Transverse colon (tissue), 4 donors: ENCODE measurements at regions not wholly inside any gene's neighbourhood (a gene's known extent, or its start where the extent isn't known, plus 50 kb on each side); places are given as distances from the start of the nearest gene placed in this dataset.

Experiments used
- DNase-seq: peaks from one replicate; pipeline ENCODE4 v3.0.0-alpha.2; 2019
- H3K27ac ChIP-seq, 4 donors: fragments of 200-600 bp; sonication (generic); 2 replicates each; pipeline ENCODE4 v1.5.1; 2016 to 2018; ENCODE audit warnings: inconsistent platforms in 4 of 4
- H3K27me3 ChIP-seq: fragments of 200-600 bp; sonication (generic); 2 replicates; pipeline ENCODE4 v1.5.1; 2017; ENCODE audit warnings: inconsistent platforms
- H3K36me3 ChIP-seq, 4 donors: fragments of 200-600 bp; sonication (generic); 2 replicates each; pipeline ENCODE4 v1.5.1; 2017 to 2019; ENCODE audit warnings: inconsistent platforms in 4 of 4
- H3K4me1 ChIP-seq, 4 donors: fragments of 200-600 bp; sonication (generic); 2 replicates each; pipeline ENCODE4 v1.5.1; 2017 to 2020; ENCODE audit warnings: inconsistent platforms in 4 of 4
- H3K4me3 ChIP-seq, 4 donors: fragments of 200-600 bp; sonication (generic); 1 replicate in 1 of 4; 2 replicates in 3 of 4; pipeline versions ENCODE4 v1.5.1 to v1.6.1; 2017 to 2019; ENCODE audit warnings: inconsistent platforms in 4 of 4
- H3K9me3 ChIP-seq, 2 donors: fragments of 200-600 bp; sonication (generic); 2 replicates each; pipeline ENCODE4 v1.5.1; 2017 to 2019; ENCODE audit warnings: inconsistent platforms in 2 of 2
- EP300 ChIP-seq: sonication (generic); formaldehyde crosslinking; IDR thresholded peaks from one replicate; pipeline ENCODE4 v1.6.1; 2017; ENCODE audit warnings: antibody characterized with exemption, low read depth
- POLR2A ChIP-seq: fragments of 450-650 bp; IDR thresholded peaks from one replicate; pipeline ENCODE4 v1.6.1; 2016; ENCODE audit warnings: antibody characterized with exemption, mild to moderate bottlenecking, moderate library complexity
- POLR2AphosphoS5 ChIP-seq, 3 donors: sonication (generic); formaldehyde crosslinking; IDR thresholded peaks; one replicate each; pipeline ENCODE4 v1.6.1; 2016; ENCODE audit warnings: antibody characterized with exemption in 3 of 3
- WGBS, 2 donors: methylation state at CpG; one replicate each; pipeline ENCODE4 v1.1.5; 2018; ENCODE audit warnings: low coverage in 1 of 2; 5-methylcytosine and 5-hydroxymethylcytosine counted together
- in situ Hi-C, 4 donors: fragments of 200-750 bp; cut with MboI; loops; one replicate each; pipeline versions ENCODE4 v1.15.0 to v1.15.1; 2017; ENCODE audit warnings: low sequenced_read_pairs in 3 of 4, low pct_ligation_motif_present in 1 of 4, low pct_unique_long_range_greater_than_20kb in 1 of 4
- intact Hi-C: fragments of 100-400 bp; cut with DNase I; formaldehyde crosslinking; loops from one replicate; pipeline ENCODE4 v1.15.1; 2023; ENCODE audit warnings: low total_unique reads
- TF ChIP-seq, protein P1 (sequence below), 5 experiments: fragments of 200-600 bp in 3 of 5; fragments of 450-650 bp in 2 of 5; sonication (generic) in 3 of 5; IDR thresholded peaks; 1 replicate in 2 of 5; 2 replicates in 3 of 5; pipeline ENCODE4 v1.5.1; 2016 to 2017; ENCODE audit warnings: antibody characterized with exemption in 5 of 5, inconsistent platforms in 3 of 5, mild to moderate bottlenecking in 2 of 5, moderate library complexity in 1 of 5

DNA sequence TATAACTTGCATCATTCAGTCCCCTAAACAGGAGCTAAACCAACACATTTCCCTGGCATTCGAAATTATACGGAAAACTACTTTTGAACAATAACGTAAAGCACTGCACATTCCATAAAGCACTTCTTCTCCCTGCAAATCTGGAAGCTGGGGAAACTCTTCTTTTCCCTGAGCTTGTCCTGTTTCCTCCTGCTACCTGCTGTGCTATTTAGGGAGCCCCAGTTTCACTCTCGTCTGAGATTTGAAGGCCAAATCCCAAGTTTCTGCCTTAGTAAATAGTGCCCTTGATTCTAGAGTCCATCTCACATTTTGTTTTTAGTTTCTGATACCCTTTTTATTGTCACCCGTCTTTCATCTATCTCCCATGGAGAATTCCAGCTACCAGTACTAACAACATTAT lies 67.7 kb upstream of the OSR1 start:
- TF ChIP-seq, protein P1, sequence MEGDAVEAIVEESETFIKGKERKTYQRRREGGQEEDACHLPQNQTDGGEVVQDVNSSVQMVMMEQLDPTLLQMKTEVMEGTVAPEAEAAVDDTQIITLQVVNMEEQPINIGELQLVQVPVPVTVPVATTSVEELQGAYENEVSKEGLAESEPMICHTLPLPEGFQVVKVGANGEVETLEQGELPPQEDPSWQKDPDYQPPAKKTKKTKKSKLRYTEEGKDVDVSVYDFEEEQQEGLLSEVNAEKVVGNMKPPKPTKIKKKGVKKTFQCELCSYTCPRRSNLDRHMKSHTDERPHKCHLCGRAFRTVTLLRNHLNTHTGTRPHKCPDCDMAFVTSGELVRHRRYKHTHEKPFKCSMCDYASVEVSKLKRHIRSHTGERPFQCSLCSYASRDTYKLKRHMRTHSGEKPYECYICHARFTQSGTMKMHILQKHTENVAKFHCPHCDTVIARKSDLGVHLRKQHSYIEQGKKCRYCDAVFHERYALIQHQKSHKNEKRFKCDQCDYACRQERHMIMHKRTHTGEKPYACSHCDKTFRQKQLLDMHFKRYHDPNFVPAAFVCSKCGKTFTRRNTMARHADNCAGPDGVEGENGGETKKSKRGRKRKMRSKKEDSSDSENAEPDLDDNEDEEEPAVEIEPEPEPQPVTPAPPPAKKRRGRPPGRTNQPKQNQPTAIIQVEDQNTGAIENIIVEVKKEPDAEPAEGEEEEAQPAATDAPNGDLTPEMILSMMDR (IDR thresholded peaks at IDR 0.05): no peak
- TF ChIP-seq EP300 (no peak), POLR2AphosphoS5 (IDR thresholded peaks at IDR 0.05) (no peak), POLR2A (no peak)
- Histone ChIP-seq H3K36me3 (no peaks in the 10 kb centered on the region), H3K27ac (no peak overlapping the region), H3K9me3 (no peaks in the 10 kb centered on the region), H3K4me1 (no peaks in the 10 kb centered on the region), H3K4me3 (no peak overlapping the region), H3K27me3 (no peaks in the 10 kb centered on the region)
- in situ Hi-C loops: no loop called here
- intact Hi-C loops: no loop called here
- DNase-seq: no peak
- WGBS, 2 donors: 77 to 88% methylated on average over 5 of the region's 5 CpGs

DNA sequence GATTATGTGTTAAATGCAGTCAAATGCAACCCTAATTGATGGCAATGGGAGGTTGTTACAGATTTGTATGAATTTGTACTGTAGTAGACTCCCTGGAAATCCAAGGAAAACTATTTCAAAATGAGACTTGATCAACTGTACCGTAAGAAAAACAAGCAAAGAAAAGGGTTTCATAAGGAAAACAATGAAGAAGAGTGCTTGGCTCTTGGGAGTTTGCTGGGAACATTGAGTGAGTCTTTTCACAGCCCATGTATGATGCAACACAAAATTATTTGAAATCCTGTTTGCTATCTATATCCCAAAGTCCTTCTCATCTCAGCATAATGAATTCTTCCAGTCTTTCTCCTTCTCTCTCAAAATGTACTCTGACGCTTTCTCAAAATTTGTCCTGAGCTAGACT lies 67.0 kb upstream of the OSR1 start:
- no peak overlapping the region for H3K4me3 ChIP-seq
- in situ Hi-C loops (no loop called here), intact Hi-C loops (no loop called here)
- H3K27me3 ChIP-seq: no peaks in the 10 kb centered on the region
- H3K9me3 ChIP-seq: no peaks in the 10 kb centered on the region
- WGBS, 2 donors: 80 to 86% methylated on average over 2 of the region's 2 CpGs
- no peaks in the 10 kb centered on the region for H3K4me1 ChIP-seq
- H3K27ac ChIP-seq: no peak overlapping the region
- no peak for DNase-seq
- H3K36me3 ChIP-seq: no peaks in the 10 kb centered on the region
- TF ChIP-seq EP300 (no peak), POLR2A (no peak), POLR2AphosphoS5 (IDR thresholded peaks at IDR 0.05) (no peak)
- TF ChIP-seq, protein P1 (IDR thresholded peaks at IDR 0.05): no peak

DNA sequence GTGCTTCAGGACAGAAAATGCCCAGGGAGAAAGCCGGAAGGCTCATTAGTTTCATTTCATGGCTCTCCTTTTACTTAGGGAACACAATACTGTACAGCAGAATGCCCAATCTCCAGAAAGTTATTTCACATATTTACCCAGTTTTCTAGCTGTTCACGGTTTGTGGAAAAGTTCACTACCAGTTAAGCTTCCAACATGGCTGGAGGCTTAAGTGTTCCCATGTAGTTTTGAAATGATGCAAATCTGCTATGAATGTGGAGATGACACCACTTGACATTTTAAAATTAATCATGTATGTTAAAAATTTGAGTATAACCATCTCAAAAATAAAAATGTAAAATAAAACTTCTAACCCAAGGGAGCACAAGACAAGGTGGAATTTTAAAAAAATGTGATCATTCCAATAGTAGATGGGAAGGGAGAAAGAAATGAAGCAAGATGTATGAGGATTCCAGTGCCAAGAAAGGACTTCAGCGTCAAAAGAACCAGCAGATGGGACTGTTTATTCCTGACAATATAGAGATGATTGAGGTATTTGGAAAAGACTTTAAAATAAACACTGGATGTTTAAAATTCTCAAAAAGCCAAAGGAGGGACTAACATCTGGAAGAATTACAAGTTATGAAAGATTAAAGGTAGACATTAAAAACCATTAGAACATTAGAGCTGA lies 60.9 kb upstream of the OSR1 start:
- no peaks in the 10 kb centered on the region for H3K4me1 ChIP-seq
- H3K27ac ChIP-seq: no peak overlapping the region
- WGBS, 2 donors: 58 to 61% methylated on average over 2 to 3 of the region's 3 CpGs
- no peaks in the 10 kb centered on the region for H3K9me3 ChIP-seq
- in situ Hi-C loops (no loop called here), intact Hi-C loops (no loop called here)
- no peak for DNase-seq
- H3K36me3 ChIP-seq: no peaks in the 10 kb centered on the region
- no peaks in the 10 kb centered on the region for H3K27me3 ChIP-seq
- TF ChIP-seq EP300 (no peak), POLR2A (no peak), POLR2AphosphoS5 (IDR thresholded peaks at IDR 0.05) (no peak)
- TF ChIP-seq, protein P1 (IDR thresholded peaks at IDR 0.05): no peak
- no peak overlapping the region for H3K4me3 ChIP-seq

DNA sequence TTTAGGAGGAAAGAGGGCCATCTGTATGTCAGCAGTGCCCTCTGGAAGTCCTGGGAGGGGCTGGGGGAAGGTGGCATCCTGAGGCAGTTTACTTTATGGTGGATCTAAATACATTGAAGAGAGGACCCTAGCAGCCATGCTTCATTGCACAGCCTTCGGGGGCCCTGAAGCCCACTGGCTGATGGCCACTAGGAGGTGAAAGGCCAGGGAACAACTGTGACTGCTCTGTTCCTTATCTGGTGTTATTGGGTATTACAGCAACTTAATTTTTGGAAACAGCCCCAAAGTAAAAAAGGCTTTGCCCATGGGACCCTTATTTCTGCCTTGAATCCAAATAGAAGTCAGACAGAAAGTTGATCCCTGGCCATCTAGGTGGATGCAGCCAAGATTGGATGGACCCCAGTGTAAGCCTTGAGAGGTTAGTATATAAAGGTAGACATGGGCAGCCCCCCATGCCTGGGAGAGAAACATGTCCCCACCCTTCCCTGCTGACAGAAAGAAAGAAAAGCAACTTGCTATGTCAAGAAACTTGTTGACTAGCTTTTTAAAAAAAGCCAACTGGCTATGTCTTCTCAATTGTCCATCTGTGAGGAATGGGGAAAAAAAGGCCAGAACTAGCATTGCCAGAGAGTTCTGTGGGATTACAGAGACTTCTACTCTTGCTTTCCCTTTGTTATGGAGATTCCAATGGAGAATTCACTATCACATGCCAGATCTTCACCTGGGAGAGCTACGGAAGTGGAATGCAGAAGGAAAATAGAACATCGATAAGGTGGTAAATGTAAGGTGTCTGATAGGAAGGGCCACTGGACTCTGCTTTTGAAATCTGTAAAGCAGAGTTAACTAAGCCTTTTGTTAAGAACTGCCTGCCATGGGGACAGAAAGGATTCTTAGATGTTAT lies 58.6 kb upstream of the OSR1 start:
- Histone ChIP-seq H3K9me3 (no peaks in the 10 kb centered on the region), H3K4me3 (no peak overlapping the region), H3K36me3 (no peaks in the 10 kb centered on the region), H3K4me1 (no peaks in the 10 kb centered on the region), H3K27ac (no peak overlapping the region), H3K27me3 (no peaks in the 10 kb centered on the region)
- DNase-seq: no peak
- TF ChIP-seq, protein P1 (IDR thresholded peaks at IDR 0.05): no peak
- TF ChIP-seq POLR2AphosphoS5 (IDR thresholded peaks at IDR 0.05): no peak
- 86 to 94% methylated on average over 3 of the region's 3 CpGs for WGBS, 2 donors
- in situ Hi-C loops (no loop called here), intact Hi-C loops (no loop called here)
